Fibroblast of skin of right quadriceps (primary cell): ENCODE measurements at regions not wholly inside any gene's neighbourhood (a gene's known extent, or its start where the extent isn't known, plus 50 kb on each side); places are given as distances from the start of the nearest gene placed in this dataset.
"Not testable (repeated sequence)": the region's sequence is repeated elsewhere in the genome, so short reads cannot be mapped to it uniquely, and the experiment has no call there.

Experiments used
- DNase-seq: peaks from one replicate; pipeline ENCODE4 v3.0.0-alpha.2; 2013

- no peak for DNase-seq
Measured at GRCh38 chr3:28971156-28971555, 309.7 kb upstream of the RBMS3 start.

- DNase-seq = peak; percentile 46
Measured at GRCh38 chr3:28972921-28973320, 307.9 kb upstream of the RBMS3 start.

- DNase-seq = peak; percentile 51
Measured at GRCh38 chr3:28973609-28974008, 307.3 kb upstream of the RBMS3 start.

DNA sequence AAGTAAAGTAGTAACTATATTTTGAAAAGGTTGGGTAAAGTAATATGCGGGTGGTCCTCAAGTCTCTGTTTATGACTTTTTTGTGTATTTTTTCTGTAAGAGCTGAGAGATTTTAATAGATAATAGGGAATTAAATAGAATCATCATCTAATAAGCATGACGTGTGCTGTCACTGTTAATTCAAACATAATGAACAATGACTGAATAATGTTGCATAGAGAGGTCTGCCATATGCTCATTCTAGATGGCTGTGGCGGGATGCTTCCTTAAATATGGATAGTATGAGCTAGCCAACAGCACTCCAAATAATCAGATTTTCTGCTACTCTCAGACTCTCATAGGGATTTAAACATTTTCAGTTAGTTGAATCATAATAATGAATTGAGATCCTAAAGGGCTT, 302.8 kb upstream of the RBMS3 start:
- no peak for DNase-seq

DNA sequence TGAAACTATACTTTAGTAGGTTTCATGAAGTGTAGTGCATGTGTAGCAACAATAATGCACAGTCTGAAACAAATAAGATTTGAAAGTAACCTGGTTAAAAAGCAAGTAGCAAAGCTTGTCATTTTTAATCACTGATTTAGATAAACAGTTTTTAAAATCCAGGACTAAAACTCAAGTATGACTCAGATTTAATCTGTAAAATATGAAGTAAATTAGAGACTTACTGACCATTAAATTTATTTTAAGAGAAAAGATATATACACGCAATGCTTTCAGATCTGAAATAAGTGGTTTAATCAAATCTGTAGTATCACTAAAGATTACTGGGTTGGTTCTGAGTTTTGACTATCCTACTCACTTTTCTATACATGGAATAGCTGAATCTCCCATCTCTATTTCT, 300.7 kb upstream of the RBMS3 start:
- no peak for DNase-seq

DNA sequence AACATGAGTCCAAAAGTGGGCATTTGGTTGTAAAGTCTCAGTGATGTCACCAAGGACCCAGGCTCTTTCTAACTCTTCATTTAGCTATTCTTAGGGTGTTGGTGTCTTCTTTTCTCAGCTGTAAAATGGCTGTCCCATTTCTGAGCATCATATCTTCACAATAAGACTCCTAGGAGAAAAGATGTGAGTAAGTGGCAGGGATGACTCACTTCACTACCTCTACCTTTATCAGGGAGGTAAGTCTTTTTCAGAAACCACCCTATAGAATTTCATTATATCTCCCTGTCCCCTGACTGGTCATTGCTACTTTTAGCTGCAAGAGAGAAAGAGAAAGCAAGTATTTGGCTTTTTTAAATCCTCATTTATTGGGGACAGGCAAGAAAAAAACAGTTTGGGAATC, 300.2 kb upstream of the RBMS3 start:
- DNase-seq = no peak

- no peak for DNase-seq
Measured at GRCh38 chr3:28982906-28983305, 298.0 kb upstream of the RBMS3 start.

GRCh38 chr3:28986922-28987321, 293.9 kb upstream of the RBMS3 start:
- no peak for DNase-seq

GRCh38 chr3:28989646-28990089, 291.2 kb upstream of the RBMS3 start:
- peak; percentile 35 for DNase-seq

DNA sequence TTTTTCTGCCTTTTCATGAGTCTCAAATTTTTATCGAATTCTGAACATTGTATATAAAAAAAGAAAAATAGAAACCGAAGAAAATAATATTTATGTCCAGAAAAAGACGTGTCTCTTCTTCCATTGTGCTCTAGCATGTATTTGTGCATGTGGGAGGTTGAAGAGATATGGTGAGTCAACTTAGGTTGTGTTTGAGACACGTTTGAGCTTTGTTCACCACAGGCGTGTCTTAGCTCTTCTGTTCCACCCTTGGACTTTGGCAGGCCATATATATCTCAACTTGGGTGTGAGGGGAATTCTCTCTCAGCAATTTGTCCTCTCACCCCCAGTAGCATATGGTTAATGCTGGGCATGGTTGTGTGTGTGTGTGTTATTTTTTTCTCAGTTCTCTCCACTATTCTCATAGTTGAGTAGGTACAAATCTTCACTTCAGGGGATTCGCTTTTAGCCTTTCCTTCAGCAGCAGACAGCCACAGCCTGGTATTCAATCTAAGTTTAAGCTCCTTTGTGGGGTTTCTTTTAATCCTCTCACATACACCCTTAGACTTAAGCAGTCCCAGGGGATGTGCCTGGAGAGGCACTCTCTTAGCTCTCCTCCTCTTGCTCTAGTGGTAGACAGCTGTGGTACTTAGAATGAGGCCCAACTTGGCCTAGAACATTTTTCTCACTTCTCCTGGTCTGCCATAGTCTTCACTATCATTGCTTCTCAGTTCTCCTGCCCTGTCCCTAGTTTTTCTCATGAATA, 286.5 kb upstream of the RBMS3 start:
- no peak for DNase-seq

- DNase-seq = no peak
Measured at GRCh38 chr3:29004885-29005599, 275.8 kb upstream of the RBMS3 start.

GRCh38 chr3:29005862-29006261, 275.0 kb upstream of the RBMS3 start:
- no peak for DNase-seq

GRCh38 chr3:29011441-29011840, 269.4 kb upstream of the RBMS3 start:
- no peak for DNase-seq

DNA sequence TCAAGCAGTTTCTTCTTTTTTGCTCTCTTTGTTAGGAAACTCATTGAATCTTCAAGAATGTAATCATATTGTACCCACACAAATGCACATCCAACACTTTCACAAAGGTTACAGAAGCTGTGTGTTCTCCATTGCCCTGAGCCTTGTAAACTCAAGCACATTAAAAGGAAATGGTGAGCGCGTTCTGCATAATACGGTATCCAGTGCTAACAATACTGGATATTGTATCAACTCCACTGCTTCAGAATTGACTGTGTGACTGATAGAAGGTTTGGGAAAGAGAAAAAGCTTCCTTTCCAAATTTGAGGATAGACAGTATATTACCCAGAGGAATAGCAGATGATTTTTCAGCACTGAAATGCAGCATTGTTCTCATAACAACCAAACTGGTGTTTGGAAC, 268.9 kb upstream of the RBMS3 start:
- no peak for DNase-seq

GRCh38 chr3:29022976-29023375, 257.9 kb upstream of the RBMS3 start:
- DNase-seq = no peak

GRCh38 chr3:29026286-29026685, 254.6 kb upstream of the RBMS3 start:
- no peak for DNase-seq

GRCh38 chr3:29026959-29027358, 253.9 kb upstream of the RBMS3 start:
- DNase-seq = peak; percentile 1

DNA sequence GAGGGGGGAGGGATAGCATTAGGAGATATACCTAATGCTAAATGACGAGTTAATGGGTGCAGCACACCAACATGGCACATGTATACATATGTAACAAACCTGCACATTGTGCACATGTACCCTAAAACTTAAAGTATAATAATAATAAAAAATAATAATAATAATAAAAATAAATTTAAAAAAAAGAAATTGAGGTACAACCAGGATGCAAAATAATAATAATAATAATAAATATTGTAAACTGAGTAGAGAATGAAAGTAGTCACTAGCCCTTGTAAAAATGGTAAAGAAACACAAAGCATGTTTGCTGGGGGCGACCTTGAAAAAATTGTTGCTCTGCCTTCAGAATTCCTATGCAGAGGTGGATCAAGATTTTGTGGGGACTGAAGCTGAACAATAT, 249.7 kb upstream of the RBMS3 start:
- not testable (repeated sequence) for DNase-seq

DNA sequence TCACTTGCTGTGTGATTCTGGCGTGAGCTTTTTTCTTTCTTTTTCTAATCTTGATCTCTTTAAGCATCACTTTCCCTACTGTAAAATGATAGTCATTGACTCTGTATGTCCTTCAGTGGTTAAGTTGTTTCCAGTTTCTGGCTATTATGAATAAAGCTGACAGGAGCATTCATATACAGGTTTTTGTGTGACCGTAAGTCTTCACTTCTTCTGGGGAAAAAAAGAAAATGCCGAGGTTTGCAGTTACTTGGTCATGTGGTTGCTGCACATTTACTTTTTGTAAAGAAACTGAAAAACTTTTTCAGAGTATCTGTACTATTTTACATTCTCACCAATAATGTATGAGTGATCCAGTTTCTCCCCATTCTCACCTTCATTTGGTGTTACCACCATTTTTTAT, 247.4 kb upstream of the RBMS3 start:
- DNase-seq = no peak

DNA sequence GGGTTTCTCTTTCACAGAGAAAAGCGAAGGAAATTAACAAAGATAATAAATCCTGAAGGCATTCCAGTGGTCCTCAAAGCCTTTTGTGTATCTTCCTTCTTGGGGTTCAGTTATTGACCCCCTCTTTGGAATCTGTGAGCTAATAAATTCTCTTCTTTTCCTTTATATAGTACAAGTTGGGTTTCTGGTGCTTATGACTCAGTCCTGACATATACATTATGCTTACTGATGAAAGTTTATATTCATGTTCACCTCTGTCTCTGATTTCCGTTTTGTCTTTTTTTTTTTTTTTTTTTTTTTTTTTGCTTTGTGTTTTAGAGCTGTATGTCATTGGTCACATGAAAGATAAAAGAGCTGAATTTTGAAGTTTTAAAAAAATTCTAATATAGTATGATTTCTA, 230.7 kb upstream of the RBMS3 start:
- no peak for DNase-seq

- DNase-seq = peak; percentile 66
Measured at GRCh38 chr3:29057326-29057725, 223.5 kb upstream of the RBMS3 start.

GRCh38 chr3:29064085-29064484, 216.8 kb upstream of the RBMS3 start:
- DNase-seq = peak; percentile 90

GRCh38 chr3:29065211-29065785, 215.6 kb upstream of the RBMS3 start:
- peak; percentile 96 for DNase-seq

- peak; percentile 19 for DNase-seq
Measured at GRCh38 chr3:29067007-29067406, 213.9 kb upstream of the RBMS3 start.
